ENCODE measurements at regions not wholly inside any gene's neighbourhood (a gene's known extent, or its start where the extent isn't known, plus 50 kb on each side); places are given as distances from the start of the nearest gene placed in this dataset.

- DNase-seq (ENCODE audit: low read depth) = no peak
These were observed 197.9 kb downstream of the OTOR start for GRCh38 chr20:16946097-16946496.

GRCh38 chr20:16947479-16947878, 199.3 kb downstream of the OTOR start:
- no peak for DNase-seq (ENCODE audit: low read depth)

GRCh38 chr20:16951876-16952275, 203.7 kb downstream of the OTOR start:
- no peak for DNase-seq (ENCODE audit: low read depth)

DNA sequence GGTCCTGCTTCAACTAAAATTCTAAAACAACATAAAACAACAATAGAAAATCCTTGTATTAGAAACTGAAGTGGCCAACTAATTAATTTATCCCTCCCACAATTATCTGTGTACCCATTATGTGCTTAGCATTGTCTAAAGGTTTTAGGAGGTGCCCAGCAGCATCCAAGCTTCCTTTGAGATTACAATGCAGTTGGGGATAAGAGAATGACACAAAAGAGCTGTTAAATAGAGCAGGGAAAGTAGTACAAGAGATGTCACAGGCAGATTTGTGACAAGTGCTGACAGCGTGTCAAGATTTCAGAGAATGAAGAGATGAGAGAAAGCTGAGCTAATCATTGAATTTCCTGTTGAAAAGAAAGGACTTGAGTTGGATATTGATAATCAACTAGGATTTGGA, 204.8 kb downstream of the OTOR start:
- no peak for DNase-seq (ENCODE audit: low read depth)

DNA sequence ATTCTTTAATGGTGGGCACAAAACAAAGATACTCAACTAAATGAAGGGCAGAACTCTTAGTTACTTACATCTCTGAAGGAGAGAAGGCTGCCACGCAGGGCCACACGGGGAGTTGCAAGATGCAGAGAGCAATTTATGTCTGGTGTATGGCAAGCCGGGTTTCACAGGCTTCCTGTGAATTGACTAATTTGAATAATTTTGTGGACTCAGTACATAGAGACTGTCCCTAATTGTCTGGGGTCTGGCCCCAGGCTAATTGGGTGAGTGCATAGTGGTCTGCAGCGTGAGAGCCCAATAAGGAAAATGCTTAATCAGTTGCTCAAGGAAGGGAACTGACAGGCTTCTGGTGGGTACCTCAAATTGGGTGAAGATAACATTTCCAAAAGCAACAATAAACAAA, 205.7 kb downstream of the OTOR start:
- DNase-seq (ENCODE audit: low read depth) = no peak

DNA sequence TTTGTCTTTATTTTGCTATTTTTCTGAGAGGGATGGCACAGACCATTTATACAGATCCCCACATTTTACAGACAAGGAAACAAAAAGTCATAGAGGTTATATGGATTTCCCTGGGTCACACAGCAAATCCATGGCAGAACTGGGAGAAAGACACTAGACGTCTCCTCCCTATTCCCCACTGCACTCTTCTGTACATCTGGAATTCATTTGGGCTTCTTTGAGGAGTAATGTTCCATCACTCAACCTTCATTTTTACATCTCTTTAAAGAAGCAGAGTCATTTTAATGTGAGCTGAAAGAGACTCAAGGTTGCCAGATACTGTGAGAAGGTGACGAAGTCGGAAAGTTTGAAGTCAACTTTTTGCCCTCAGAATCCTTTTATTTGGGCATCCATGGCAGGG, 207.3 kb downstream of the OTOR start:
- no peak for DNase-seq (ENCODE audit: low read depth)

DNA sequence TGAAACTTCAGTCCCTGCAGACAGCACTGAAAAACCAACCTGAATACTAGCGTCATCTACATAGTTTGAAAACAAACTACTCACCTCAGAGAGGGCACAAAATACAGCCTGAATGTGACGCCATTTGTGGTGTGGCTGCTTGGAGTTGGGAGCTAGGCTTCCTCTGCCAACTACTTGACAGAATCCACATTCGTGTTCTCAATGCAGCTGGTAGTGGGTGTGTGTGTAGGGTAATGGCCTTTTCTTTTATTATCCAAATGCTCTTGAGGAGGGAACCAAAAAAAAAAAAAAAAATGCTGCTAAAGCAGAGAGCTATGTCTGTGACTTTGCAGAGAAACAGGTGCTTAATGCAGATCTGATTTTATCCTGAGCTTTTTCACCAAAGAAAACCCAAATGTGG, 207.8 kb downstream of the OTOR start:
- DNase-seq (ENCODE audit: low read depth) = no peak

GRCh38 chr20:16965401-16965800, 217.2 kb downstream of the OTOR start:
- no peak for DNase-seq (ENCODE audit: low read depth)

DNA sequence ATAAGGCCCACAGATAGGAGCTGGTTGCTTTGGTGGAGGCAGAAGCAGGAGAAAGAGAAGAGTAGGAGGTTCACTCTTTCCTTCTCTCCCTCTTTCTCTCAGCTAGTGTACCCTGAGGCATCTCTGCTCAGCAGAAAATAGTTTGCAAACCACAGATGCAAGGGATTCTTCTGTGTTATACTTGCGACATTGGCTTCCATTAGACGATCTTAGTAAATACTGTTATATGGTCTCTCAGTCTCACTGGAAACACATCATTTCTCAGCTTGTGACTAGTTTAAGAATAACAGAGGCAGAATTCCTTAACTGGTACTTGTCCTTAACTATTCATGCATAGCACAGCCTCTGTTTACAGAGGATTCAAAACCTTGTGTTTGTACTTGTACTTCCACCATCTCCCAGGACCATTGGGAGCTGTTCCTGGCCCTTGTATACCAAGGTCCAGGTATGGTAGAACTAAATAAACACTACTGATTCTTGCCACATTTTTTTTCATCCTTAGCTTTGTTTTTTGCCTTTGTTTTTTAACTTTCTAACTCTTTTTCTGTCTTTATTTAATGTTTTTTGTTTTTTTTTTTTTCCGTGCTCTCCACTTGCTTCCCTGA, 218.2 kb downstream of the OTOR start:
- DNase-seq (ENCODE audit: low read depth) = no peak

DNA sequence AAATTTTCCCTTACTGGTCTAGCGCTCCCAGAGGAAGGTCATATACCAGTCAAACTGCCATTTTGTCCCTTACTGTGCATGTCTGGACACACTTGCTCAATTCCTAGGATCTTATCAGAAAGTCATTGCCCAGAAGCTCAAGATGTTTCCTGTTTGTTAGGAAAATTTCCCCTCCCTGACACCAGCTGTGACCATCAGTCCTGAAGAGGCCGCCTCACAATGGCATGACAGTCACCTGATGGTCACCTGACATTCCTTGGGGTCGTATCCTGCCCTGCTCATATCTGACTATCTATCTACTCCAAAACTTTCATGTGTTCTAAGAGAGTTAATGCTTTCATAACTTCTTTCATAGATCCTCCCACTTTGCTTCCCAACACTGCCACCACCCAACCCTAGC, 219.9 kb downstream of the OTOR start:
- DNase-seq (ENCODE audit: low read depth) = no peak

- no peak for DNase-seq (ENCODE audit: low read depth)
These were observed 222.6 kb downstream of the OTOR start for GRCh38 chr20:16970776-16971175.

DNA sequence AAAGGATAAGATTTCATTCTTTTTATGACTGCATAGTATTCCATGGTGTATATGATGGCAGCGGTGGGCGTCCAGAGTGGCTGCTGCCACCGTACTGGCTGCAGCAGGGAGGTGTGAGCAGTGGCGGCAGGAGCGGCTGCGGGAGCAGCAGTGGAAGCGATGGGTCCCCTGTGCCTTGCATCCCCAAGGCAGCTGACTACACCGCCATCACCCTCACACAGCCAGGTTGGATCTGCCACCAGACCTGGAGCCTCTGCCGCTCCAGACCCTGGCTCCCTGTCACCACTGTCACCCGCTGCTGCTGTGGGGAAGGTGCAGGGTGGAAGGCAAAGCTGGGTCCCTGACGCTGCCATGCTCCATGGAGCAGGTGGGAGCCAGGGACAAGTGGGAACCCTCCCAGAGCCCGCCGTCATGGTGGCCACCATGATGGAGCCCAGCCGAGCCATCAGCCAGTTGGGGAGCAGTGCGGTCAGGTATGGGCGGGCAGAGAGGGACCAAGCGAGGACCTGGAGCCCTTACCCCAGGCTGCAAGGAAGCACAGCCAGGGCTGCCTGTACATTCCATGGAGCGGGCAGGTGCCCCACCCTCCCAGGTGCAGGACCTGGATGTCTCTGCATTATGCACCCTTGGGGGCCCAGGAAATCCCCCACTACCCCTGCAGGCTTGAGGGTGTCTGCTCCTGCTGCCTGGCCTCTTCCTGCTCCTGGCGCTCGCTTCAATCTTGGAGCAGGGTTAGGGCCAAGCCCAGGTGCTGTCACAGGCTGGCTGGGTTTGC, 226.1 kb downstream of the OTOR start:
- DNase-seq (ENCODE audit: low read depth) = no peak

GRCh38 chr20:16974855-16975162, 226.7 kb downstream of the OTOR start:
- DNase-seq (ENCODE audit: low read depth) = no peak

- DNase-seq (ENCODE audit: low read depth) = no peak
These were observed 227.5 kb downstream of the OTOR start for GRCh38 chr20:16975682-16976081.

DNA sequence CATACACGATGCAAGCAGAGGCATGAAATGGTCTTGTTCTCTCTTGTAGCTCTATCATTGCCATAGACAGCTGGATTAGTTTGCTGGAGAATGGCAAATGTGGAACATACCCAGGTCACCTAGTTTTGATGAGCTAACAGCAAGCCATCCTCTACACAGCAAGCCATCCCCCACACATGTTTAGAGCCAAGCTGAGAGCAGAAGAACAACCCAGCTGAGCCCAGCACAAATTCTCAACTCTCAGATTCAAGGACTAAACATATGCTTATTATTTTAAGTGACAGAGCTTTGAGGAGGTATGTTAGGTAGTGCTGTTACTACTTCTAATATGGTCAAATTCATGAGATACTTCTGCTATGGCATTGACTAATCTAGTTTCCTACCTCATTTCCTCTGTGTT, 230.3 kb downstream of the OTOR start:
- no peak for DNase-seq (ENCODE audit: low read depth)

DNA sequence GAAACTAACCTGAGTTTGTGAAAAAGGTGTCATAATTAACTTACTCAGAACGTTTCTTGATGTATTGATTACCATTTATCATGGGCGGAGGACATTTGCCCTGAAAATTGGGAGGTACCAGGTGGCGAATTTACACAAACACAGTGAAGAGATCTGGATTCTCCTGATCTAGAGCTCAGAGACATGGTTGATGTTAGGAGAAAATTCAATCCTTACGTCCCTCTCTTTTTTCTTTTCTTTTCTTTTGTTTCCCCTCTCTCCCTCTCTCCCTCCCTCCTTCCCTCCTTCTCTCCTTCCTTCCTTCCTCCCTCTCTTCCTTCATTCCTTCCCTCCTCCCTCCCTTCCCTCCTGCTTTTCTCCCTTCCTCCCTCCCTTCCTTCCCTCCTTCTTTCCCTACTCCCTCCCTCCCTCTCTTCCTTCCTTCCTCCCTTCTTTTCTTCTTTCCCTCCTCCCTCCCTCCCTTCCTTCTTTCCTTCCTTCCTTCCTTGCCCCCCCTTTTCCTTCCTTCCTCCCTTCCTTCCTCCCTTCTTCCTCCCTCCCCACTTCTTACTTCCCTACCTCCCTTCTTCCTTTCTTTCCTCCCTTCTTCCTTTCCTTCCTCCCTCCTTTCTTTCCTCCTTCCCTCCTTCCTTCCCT, 234.1 kb downstream of the OTOR start:
- no peak for DNase-seq (ENCODE audit: low read depth)

DNA sequence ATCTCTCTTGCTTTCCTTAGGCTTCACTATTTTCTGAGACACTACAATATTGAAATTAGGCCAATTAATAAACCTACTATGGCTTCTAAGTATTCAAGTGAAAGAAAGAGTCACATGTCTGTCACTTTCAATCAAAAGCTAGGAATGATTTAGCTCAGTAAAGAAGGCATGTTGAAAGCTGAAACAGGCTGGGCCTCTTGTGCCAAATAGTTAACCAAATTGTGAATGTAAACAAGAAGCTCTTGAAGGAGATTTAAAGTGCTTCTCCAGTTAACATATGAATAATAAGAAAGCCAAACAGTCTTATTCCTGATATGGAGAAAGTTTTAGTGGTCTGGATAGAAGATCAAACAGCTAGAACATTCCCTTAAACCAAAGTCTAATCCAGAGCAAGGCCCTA, 236.3 kb downstream of the OTOR start:
- DNase-seq (ENCODE audit: low read depth) = no peak

- DNase-seq (ENCODE audit: low read depth) = no peak
These were observed 223.5 kb upstream of the PCSK2 start for GRCh38 chr20:17003170-17003870.

DNA sequence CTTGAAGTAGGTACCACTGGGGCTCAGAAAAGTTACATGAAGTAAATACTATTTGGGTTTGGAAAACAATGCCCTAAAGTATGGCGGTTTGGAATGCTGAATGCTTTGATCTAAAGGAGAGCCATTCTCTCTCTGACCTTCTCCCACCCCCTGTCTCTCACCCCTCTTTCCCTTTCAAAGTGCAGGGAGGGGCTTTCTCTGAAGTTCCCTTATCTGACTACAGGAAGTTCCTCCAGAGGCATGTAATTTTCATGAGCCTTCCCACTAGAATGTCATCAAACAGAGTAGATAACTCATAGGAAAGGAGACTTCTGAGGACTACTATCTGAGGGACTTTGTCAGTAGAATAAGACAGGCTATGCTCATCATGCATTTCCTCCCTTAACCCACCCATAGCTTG, 216.7 kb upstream of the PCSK2 start:
- no peak for DNase-seq (ENCODE audit: low read depth)

DNA sequence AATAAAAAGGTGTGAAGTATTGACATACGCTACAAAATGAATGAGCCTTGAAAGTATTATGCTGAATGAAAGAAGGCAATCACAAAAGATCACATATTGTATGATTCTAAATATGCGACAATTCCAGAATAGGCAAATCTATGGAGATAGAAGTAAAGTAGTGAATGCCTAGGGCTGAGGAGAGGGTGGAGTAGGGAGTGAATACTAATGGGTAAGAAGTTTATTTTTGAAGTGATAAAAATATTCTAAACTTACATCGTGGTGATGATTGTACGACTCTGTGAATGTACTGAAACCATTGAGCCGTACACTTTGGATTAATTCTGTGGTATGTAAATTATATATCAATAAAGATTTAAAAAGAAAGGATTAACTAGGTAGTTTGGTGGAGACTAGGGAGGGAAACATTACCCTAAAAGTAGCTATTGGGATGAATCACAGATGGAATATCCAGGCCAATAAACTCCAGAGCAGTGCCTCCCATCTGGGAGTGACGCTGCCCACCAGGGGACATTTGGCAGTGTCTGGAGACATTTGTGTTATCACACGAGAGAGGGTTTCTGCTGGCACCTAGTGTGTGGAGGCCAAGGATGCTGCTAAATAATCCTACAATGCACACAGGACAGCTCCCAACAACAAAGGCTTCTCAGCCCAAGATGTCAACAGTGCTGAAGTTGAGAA, 214.2 kb upstream of the PCSK2 start:
- no peak for DNase-seq (ENCODE audit: low read depth)

GRCh38 chr20:17014217-17014616, 212.6 kb upstream of the PCSK2 start:
- no peak for DNase-seq (ENCODE audit: low read depth)

DNA sequence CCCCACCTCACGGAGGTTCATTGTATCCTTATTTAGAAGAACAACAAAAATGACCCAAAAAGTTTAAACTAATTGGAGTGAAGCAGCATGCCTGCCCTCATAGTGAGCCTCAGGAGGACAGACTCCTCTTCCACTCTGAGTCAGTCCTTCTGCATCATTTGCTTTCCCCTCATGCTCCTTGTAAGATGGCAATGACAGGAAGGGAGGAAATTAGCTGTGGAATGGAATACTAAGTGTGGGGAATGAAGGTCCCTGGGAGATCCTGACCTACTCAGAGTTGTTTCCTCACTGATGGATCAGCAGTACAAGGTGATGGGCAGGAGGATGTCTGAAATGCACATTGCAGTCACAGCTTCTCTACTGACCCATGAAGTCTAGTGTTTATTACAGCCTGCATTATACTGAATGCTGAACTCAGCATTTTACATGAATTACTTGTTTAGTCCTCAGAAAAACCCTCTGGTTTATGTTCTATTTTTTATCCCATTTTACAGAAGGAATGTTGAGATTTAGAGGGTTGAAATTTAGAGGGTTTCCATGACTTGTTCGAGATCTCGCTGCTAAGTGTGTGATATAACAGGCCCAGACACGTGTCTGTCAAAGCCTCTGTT, 212.0 kb upstream of the PCSK2 start:
- DNase-seq (ENCODE audit: low read depth) = no peak
